Small intestine (tissue), 7 donors: ENCODE measurements at regions not wholly inside any gene's neighbourhood (a gene's known extent, or its start where the extent isn't known, plus 50 kb on each side); places are given as distances from the start of the nearest gene placed in this dataset.

ENCODE experiments used
- DNase-seq, 2 donors: peaks; one replicate each; pipeline versions ENCODE4 v3.0.0 to v3.0.0-alpha.2; 2013
- FAIRE-seq: peaks from 2 replicates; lab custom pipeline; 2012; peaks lifted over from hg19 to GRCh38; lab: Jason Lieb, UNC
- H3K27ac ChIP-seq, 3 donors: one replicate each; pipeline ENCODE4 v1.5.1; 2013; ENCODE audit warnings: low read length in 2 of 3, mild to moderate bottlenecking in 2 of 3, control low read depth in 1 of 3, inconsistent platforms in 1 of 3, low read depth in 1 of 3, moderate library complexity in 1 of 3
- H3K27me3 ChIP-seq, 3 donors: one replicate each; pipeline ENCODE4 v1.6.1; 2013; ENCODE audit warnings: low read length in 3 of 3, inconsistent platforms in 1 of 3; ENCODE audit not compliant: control insufficient read depth in 3 of 3, insufficient read depth in 3 of 3
- H3K36me3 ChIP-seq, 3 donors: one replicate each; pipeline ENCODE4 v1.6.1; 2013; ENCODE audit warnings: low read length in 3 of 3, inconsistent platforms in 1 of 3, low read depth in 1 of 3, mild to moderate bottlenecking in 1 of 3, moderate library complexity in 1 of 3; ENCODE audit not compliant: control insufficient read depth in 3 of 3, insufficient read depth in 2 of 3
- H3K4me1 ChIP-seq, 3 donors: one replicate each; pipeline ENCODE4 v1.6.1; 2013; ENCODE audit warnings: low read length in 2 of 3, inconsistent platforms in 1 of 3, low read depth in 1 of 3, mild to moderate bottlenecking in 1 of 3, moderate library complexity in 1 of 3; ENCODE audit not compliant: control insufficient read depth in 3 of 3, insufficient read depth in 2 of 3
- H3K4me3 ChIP-seq, 3 donors: one replicate each; pipeline ENCODE4 v1.5.1; 2013; ENCODE audit warnings: low read length in 3 of 3, control low read depth in 1 of 3, inconsistent platforms in 1 of 3, low read depth in 1 of 3, mild to moderate bottlenecking in 1 of 3, moderate library complexity in 1 of 3
- H3K9me3 ChIP-seq, 2 donors: one replicate each; pipeline ENCODE4 v1.6.1; 2013; ENCODE audit warnings: low read depth in 1 of 2, low read length in 1 of 2; ENCODE audit not compliant: control insufficient read depth in 2 of 2, insufficient read depth in 1 of 2
- WGBS, 3 donors: extraction: QIAGEN DNeasy Blood & Tissue Kit; methylation state at CpG; one replicate each; pipeline ENCODE4 v1.1.7; 2013; 5-methylcytosine and 5-hydroxymethylcytosine counted together
- donor health status: healthy with polysubstance abuse.
- donor health status: control.
- donor health status: control.
- donor health status: Bipolar disorder and iron deficiency.
- donor health status: healthy.

DNA sequence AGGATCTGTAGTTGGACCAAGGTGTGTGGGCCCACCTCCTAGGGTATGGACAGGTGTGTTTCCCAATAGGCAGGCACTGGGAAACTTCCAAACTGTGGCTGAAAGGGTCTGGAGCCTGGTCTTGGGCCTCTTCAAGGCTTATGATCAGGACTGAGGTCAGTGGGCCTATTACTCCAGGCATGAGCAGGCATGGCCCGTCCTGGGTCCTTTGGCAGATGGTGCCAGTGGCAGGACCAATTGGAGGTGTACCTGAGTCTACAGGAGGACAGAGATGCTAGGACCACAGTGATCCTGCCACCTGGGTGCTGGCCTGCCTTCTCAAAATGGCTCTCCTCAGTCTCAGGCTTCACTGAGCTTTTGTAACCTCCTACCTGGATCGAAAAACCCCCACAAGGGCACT, 95.4 kb downstream of the RAB18 start:
- Histone ChIP-seq H3K4me3 (no peak overlapping the region), H3K36me3 (no peaks in the 10 kb centered on the region), H3K9me3 (no peaks in the 10 kb centered on the region), H3K27me3 (no peaks in the 10 kb centered on the region), H3K27ac (no peak overlapping the region), H3K4me1 (peaks cover 0 to 4% (median 3%) of the 10 kb centered on the region in 3 donors)
- FAIRE-seq (no peak), DNase-seq (no peak)
- WGBS, 3 donors = 65 to 85% (median 78%) methylated on average over 2 of the region's 2 CpGs

DNA sequence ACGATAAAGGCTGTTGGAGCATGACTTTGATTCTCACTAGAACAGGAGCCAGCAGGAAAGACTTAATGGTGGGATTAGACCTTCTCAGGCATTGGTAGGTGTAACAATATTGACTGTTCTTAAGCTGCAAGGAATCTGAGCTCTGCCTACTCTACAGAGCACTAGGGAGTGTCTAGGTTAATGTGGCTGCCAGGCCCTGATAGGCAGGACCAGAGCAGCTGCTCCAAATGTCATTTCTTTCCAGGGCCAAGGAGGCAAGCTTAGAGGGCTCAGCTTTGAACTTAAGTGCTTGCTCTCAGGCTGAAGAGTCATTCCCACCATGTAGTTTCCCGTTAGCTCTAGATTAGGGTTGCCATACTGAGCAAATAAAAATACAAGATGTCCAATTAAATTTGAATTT, 96.8 kb downstream of the RAB18 start:
- DNase-seq (peak in 1 of 2 donors; percentile 6), FAIRE-seq (no peak)
- Histone ChIP-seq H3K4me1 (peaks cover 0 to 4% (median 3%) of the 10 kb centered on the region in 3 donors), H3K27me3 (no peaks in the 10 kb centered on the region), H3K9me3 (no peaks in the 10 kb centered on the region), H3K4me3 (no peak overlapping the region), H3K36me3 (no peaks in the 10 kb centered on the region), H3K27ac (no peak overlapping the region)
- 80 to 82% (median 82%) methylated on average over 2 of the region's 2 CpGs for WGBS, 3 donors

DNA sequence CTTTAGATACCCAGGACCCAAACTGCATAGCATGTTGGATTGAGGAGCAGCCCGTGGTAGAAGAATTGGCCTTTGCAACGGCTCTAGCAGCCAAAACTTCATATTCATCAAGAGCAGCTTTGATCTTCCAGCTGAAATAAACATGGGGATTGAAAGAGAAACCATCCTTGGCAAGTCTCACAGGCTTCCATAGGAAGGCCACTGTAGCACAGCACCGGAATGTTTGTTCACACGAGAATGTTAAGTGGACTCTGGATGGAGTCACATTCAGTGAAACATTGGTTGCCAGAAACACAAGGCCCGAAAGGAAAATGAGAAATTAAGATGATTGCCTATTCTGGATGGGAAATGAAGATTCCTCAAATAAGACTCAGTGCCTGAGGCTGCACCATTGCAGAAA, 97.4 kb downstream of the RAB18 start:
- 31 to 42% (median 37%) methylated on average over 5 of the region's 5 CpGs for WGBS, 3 donors
- Histone ChIP-seq H3K4me3 (no peak overlapping the region), H3K27me3 (no peaks in the 10 kb centered on the region), H3K27ac (no peak overlapping the region), H3K36me3 (no peaks in the 10 kb centered on the region), H3K4me1 (peaks cover 0 to 4% (median 3%) of the 10 kb centered on the region in 3 donors), H3K9me3 (no peaks in the 10 kb centered on the region)
- peak in 1 of 2 donors; percentile 23 for DNase-seq
- no peak for FAIRE-seq

DNA sequence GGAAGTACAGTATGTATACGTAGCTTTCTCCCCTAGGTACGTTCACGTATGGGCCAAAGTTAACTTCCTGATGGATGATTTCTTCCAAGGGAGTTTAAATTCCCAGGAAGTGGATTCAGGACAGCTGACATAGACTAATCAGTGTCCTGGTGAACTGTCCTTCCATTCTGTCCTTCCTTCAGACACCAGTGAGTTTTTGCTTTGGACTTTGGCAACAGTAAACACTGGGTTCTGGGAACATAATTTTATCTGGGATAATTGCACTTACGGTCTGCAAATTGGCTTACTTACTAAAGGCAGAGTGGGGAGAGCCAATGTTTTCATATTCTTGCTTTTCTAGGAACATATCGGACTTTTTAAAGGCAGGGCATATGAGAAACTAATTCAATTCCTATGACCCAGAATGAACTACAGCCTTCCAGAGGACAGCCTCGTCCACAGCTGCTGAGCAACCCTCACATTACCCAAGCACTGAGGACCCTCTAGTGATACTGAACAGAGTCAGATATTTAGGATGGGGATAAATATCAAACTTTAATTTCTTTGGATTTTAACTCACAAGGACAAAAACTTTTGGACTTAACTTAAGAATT, 97.9 kb downstream of the RAB18 start:
- Histone ChIP-seq H3K9me3 (no peaks in the 10 kb centered on the region), H3K4me3 (no peak overlapping the region), H3K4me1 (peaks cover 0 to 4% (median 3%) of the 10 kb centered on the region in 3 donors), H3K27me3 (no peaks in the 10 kb centered on the region), H3K27ac (no peak overlapping the region), H3K36me3 (no peaks in the 10 kb centered on the region)
- DNase-seq (peak in 1 of 2 donors; percentile 56), FAIRE-seq (no peak)
- 32 to 46% (median 38%) methylated on average over 6 of the region's 6 CpGs for WGBS, 3 donors

DNA sequence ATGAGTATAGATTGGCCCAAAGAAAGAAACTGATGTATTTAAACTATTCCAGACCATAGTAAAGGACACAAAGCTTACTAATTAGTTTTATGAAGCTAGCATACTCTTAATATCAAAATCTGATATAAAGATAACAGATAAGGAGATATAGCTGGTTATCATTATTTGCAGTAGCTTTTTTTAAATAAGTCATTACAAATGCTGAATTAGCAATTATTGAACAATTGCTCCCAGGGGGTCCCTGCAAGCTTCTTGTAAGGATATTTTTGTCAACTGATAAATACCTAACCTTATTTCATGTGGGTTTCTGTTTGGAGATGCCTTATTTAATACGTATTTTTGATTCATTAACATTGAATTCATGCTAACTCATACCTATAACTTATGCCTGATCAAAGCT, 99.0 kb downstream of the RAB18 start:
- Histone ChIP-seq H3K27ac (no peak overlapping the region), H3K4me1 (peaks cover 3 to 10% (median 4%) of the 10 kb centered on the region in 3 donors), H3K4me3 (no peak overlapping the region), H3K9me3 (no peaks in the 10 kb centered on the region), H3K36me3 (no peaks in the 10 kb centered on the region), H3K27me3 (no peaks in the 10 kb centered on the region)
- 84 to 91% (median 90%) methylated on average over 1 of the region's 1 CpG for WGBS, 3 donors
- DNase-seq (no peak), FAIRE-seq (no peak)

DNA sequence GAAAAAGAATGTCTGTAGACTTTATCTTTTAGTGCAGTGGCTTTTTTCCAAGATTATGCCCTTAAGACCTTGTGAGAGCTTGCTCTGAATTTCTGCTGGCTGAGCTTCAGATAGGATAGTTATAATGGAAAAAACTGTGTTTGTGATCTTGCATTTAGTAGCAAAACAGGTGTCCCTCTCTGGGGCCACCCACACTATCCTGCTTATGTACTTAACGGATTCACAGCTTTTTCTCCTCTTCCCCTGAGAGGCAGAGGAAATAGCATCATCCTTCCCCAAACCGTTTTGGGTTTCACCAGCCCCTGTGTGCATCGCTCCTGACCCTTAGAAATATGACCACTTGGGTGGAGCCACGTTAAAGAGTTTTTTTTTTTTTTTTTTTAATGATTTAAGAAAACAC, 101.2 kb downstream of the RAB18 start:
- Histone ChIP-seq H3K4me3 (no peak overlapping the region), H3K9me3 (no peaks in the 10 kb centered on the region), H3K27ac (no peak overlapping the region), H3K4me1 (peaks cover 3 to 16% (median 4%) of the 10 kb centered on the region in 3 donors), H3K36me3 (no peaks in the 10 kb centered on the region), H3K27me3 (no peaks in the 10 kb centered on the region)
- FAIRE-seq (no peak), DNase-seq (no peak)
- WGBS, 3 donors = 73 to 83% (median 79%) methylated on average over 4 of the region's 4 CpGs

DNA sequence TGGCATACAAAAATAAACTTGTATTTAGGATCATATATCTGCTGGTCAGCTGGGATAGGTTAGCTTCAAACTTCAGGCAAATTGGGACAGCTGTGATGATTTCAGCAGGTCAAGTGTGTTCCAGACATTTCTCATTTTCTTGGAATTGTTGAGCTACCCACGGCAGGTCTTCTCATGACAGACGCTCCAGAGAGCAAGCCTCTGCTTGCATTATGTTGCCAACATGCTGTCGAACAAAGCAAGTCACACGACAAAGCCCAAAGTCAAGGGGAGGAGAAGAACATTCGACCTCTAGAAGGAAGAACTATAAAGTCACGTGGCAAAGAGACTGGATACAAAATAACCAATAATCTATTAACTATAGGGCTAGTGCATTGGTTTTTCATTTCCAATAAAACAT, 103.5 kb downstream of the RAB18 start:
- H3K9me3 ChIP-seq = no peaks in the 10 kb centered on the region
- no peaks in the 10 kb centered on the region for H3K27me3 ChIP-seq
- no peak overlapping the region for H3K4me3 ChIP-seq
- H3K4me1 ChIP-seq = peaks cover 0 to 12% (median 4%) of the 10 kb centered on the region in 3 donors
- FAIRE-seq (no peak), DNase-seq (peak in 1 of 2 donors; percentile 8)
- WGBS, 3 donors = 24 to 56% (median 49%) methylated on average over 6 of the region's 6 CpGs
- H3K27ac ChIP-seq = no peak overlapping the region
- no peaks in the 10 kb centered on the region for H3K36me3 ChIP-seq

DNA sequence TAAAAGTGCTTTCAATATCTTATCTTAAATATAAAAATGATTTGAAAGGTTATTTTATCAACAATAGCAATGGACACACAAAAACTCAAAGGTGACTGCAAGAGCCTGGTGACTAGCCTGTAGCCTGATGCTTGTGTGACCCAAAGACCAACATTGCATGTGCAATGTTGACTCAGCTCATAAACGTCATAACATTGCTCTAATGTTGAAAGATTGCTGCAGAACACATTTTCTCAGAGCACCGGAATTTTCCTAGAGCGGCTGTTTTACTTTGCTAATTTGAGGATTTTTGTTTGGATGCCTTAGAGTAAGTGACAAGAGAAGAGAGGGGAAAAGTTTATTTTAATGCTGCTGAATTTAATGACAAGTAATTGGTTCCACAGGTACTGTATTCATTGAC, 107.1 kb downstream of the RAB18 start:
- Histone ChIP-seq H3K36me3 (no peaks in the 10 kb centered on the region), H3K9me3 (no peaks in the 10 kb centered on the region), H3K27ac (no peak overlapping the region), H3K4me1 (peaks cover 0 to 12% (median 4%) of the 10 kb centered on the region in 3 donors), H3K4me3 (no peak overlapping the region), H3K27me3 (no peaks in the 10 kb centered on the region)
- 57 to 61% (median 60%) methylated on average over 3 of the region's 3 CpGs for WGBS, 3 donors
- peak; percentile 9 to 30 for DNase-seq
- no peak for FAIRE-seq
